K562 (cell line): ENCODE measurements at regions not wholly inside any gene's neighbourhood (a gene's known extent, or its start where the extent isn't known, plus 50 kb on each side); places are given as distances from the start of the nearest gene placed in this dataset.

Source experiments
- ATAC-seq: fragments of 200-7000 bp; cut with Tn5 transposase; 3 replicates; pipeline ENCODE4 v1.9.1; 2020; ENCODE audit warnings: moderate library complexity
- BruUV-seq: library from RNA; stranded (reverse); fragments of 400-500 nt; replicated peaks from 2 replicates; lab custom pipeline; 2021; lab: Mats Ljungman, UMichigan
- CTCF ChIA-PET: fragments of 300-600 bp; formaldehyde crosslinking; extraction: SDS; loops from one replicate; lab custom pipeline; 2021; ENCODE audit warnings: low intra/inter-chr PET ratio; lab: Yijun Ruan, JAX
- POLR2A ChIA-PET: fragments of 300-600, 350-650 bp; sonication (Branson Sonifier 250); formaldehyde crosslinking; extraction: SDS; loops from one replicate; lab custom pipeline; 2021; ENCODE audit warnings: antibody characterized with exemption, inconsistent platforms; lab: Yijun Ruan, JAX
- DNase-seq, 4 experiments: peaks; one replicate each; pipeline versions ENCODE4 v3.0.0 to v3.0.0-alpha.2; 2011 to 2018; ENCODE audit warnings: low spot score in 3 of 4, mixed read lengths in 3 of 4; ENCODE audit errors: extremely low read depth in 1 of 4
- FAIRE-seq: peaks from 2 replicates; lab custom pipeline; 2011; peaks lifted over from hg19 to GRCh38; lab: Jason Lieb, UNC
- H2AFZ ChIP-seq: 2 replicates; pipeline ENCODE4 v1.6.0; 2011; ENCODE audit warnings: low read depth, low read length, control low read depth, inconsistent platforms
- H3K27ac ChIP-seq: fragments of 200-600 bp; 3 replicates; pipeline ENCODE4 v1.8.0; 2011; ENCODE audit warnings: low read depth, mild to moderate bottlenecking, control low read depth, inconsistent platforms, low read length, moderate library complexity, mixed read lengths; ENCODE audit errors: extremely low read depth
- H3K27me3 ChIP-seq, 2 experiments: fragments of 300-600 bp in 1 of 2; 2 replicates in 1 of 2; 3 replicates in 1 of 2; pipeline versions ENCODE4 v1.6.0 to v1.8.0; 2011; ENCODE audit warnings: inconsistent platforms in 2 of 2, low read length in 2 of 2, mild to moderate bottlenecking in 1 of 2, mixed read lengths in 1 of 2, moderate library complexity in 1 of 2; ENCODE audit not compliant: control insufficient read depth in 2 of 2, insufficient read depth in 2 of 2
- H3K36me3 ChIP-seq: fragments of 300-600 bp; 3 replicates; pipeline ENCODE4 v1.8.0; 2011; ENCODE audit warnings: mild to moderate bottlenecking, low read length, inconsistent platforms; ENCODE audit not compliant: control insufficient read depth, insufficient read depth
- H3K4me1 ChIP-seq, 2 experiments: fragments of 200-600 bp in 1 of 2; replicated peaks in 1 of 2; 2 replicates in 1 of 2; 3 replicates in 1 of 2; pipeline versions ENCODE4 v1.5.1 to v1.8.0; 2011; ENCODE audit warnings: inconsistent platforms in 2 of 2, low read length in 2 of 2, mild to moderate bottlenecking in 1 of 2, mixed read lengths in 1 of 2, moderate library complexity in 1 of 2; ENCODE audit not compliant: control insufficient read depth in 2 of 2, insufficient read depth in 2 of 2
- H3K4me2 ChIP-seq: 2 replicates; pipeline ENCODE4 v1.6.1; 2011; ENCODE audit warnings: low read length, control low read depth, inconsistent platforms, mixed read lengths; ENCODE audit not compliant: insufficient read depth
- H3K4me3 ChIP-seq: fragments of 200-600 bp; sonication (generic), shearing (Covaris generic); 2 replicates; pipeline ENCODE4 v1.5.1; 2016; ENCODE audit warnings: control low read depth, inconsistent platforms
- H3K79me2 ChIP-seq: fragments of 200-600 bp; 3 replicates; pipeline ENCODE4 v1.8.0; 2011; ENCODE audit warnings: low read length, inconsistent platforms; ENCODE audit not compliant: control insufficient read depth, insufficient read depth
- H3K9ac ChIP-seq, 2 experiments: 2 replicates each; pipeline versions ENCODE4 v1.6.0 to v1.6.1; 2011; ENCODE audit warnings: low read depth in 2 of 2, low read length in 2 of 2, control low read depth in 1 of 2, inconsistent platforms in 1 of 2, mild to moderate bottlenecking in 1 of 2, mixed read lengths in 1 of 2; ENCODE audit not compliant: insufficient read depth in 1 of 2
- H3K9me1 ChIP-seq: one replicate; pipeline ENCODE4 v1.6.0; 2011; ENCODE audit warnings: inconsistent platforms, mild to moderate bottlenecking, low read length, moderate library complexity; ENCODE audit not compliant: control insufficient read depth, insufficient read depth
- H3K9me3 ChIP-seq: replicated peaks from 2 replicates; pipeline ENCODE4 v1.5.1; 2011; ENCODE audit warnings: low read depth, low read length, inconsistent platforms; ENCODE audit not compliant: control insufficient read depth, insufficient read depth
- H4K20me1 ChIP-seq: replicated peaks from 2 replicates; pipeline ENCODE4 v1.6.1; 2011; ENCODE audit warnings: low read length, inconsistent platforms, mixed read lengths; ENCODE audit not compliant: control insufficient read depth, insufficient read depth
- GTF3C2 ChIP-seq: IDR thresholded peaks from 3 replicates; pipeline ENCODE4 v1.6.1; 2011; ENCODE audit warnings: borderline replicate concordance, mild to moderate bottlenecking, moderate library complexity; ENCODE audit not compliant: insufficient read length; ENCODE audit errors: extremely low read depth
- UBTF ChIP-seq, 2 experiments: IDR thresholded peaks; 2 replicates each; pipeline ENCODE4 v1.6.1; 2012; ENCODE audit warnings: improper control_type of control experiment in 2 of 2, low read depth in 2 of 2, low read length in 2 of 2, borderline replicate concordance in 1 of 2
- WGBS: fragments of 100-300 bp; shearing (Covaris generic); methylation state at CpG from one replicate; pipeline ENCODE4 v1.1.6; 2016; ENCODE audit warnings: low coverage, mixed read lengths; ENCODE audit not compliant: insufficient coverage; ENCODE audit errors: missing lambda C conversion rate; 5-methylcytosine and 5-hydroxymethylcytosine counted together
- in situ Hi-C: fragments of 300-500 bp; cut with MboI; formaldehyde crosslinking; loops from 4 replicates; pipeline ENCODE4 v1.15.0; 2018; ENCODE audit warnings: inconsistent platforms, mixed read lengths
- intact Hi-C: fragments of 100-400 bp; cut with micrococcal nuclease; formaldehyde crosslinking; loops from 2 replicates; pipeline ENCODE4 v1.14.2; 2022

GRCh38 chr1:229945795-229946194 lies 121.2 kb upstream of the GALNT2 start (continued):
- no peak for TF ChIP-seq GTF3C2

- Histone ChIP-seq H3K36me3 (no peaks in the 10 kb centered on the region), H3K9me1 (no peaks in the 10 kb centered on the region), H3K4me3 (no peak overlapping the region), H3K9me3 (no peaks in the 10 kb centered on the region), H3K4me2 (no peak overlapping the region), H3K79me2 (no peaks in the 10 kb centered on the region), H2AFZ (no peak overlapping the region), H3K4me1 (peaks cover 0 to 6% of the 10 kb centered on the region in 2 experiments; a peak in 1 of 5 replicates), H3K27me3 (peaks cover 34 to 41% of the 10 kb centered on the region in 2 experiments), H3K9ac (no peak overlapping the region), H4K20me1 (no peaks in the 10 kb centered on the region), H3K27ac (no peak overlapping the region)
- no TSS peak for BruUV-seq
- WGBS = 3% methylated on average over 3 of the region's 3 CpGs
- no peak for ATAC-seq
- in situ Hi-C loops = no loop called here
- no peak for DNase-seq
- POLR2A ChIA-PET = interaction anchor here (0.7 kb wide), 1 partner anchor 54 kb away, joined by 3 read pairs; no protein-coding TSS in a partner anchor
- TF ChIP-seq UBTF (IDR thresholded peaks at IDR 0.05; ENCODE audit: borderline replicate concordance in 1 of 2, low read depth in 2 of 2, low read length in 2 of 2) = no peak
- CTCF ChIA-PET = no interaction called here
- no peak for FAIRE-seq
- intact Hi-C loops = no loop called here
These were observed 119.1 kb upstream of the GALNT2 start for GRCh38 chr1:229947968-229948367.
